OCI-LY1 (cell line): ENCODE measurements at regions not wholly inside any gene's neighbourhood (a gene's known extent, or its start where the extent isn't known, plus 50 kb on each side); places are given as distances from the start of the nearest gene placed in this dataset.

Source experiments
- EZH2 ChIP-seq: fragments of 200-600 bp; sonication (generic), shearing (Covaris generic); IDR thresholded peaks from 2 replicates; pipeline ENCODE4 v1.8.0; 2017; ENCODE audit warnings: borderline replicate concordance, mixed run types, mild to moderate bottlenecking, antibody characterized with exemption, low read length, moderate library complexity, mixed read lengths
- TF ChIP-seq, protein P1 (sequence below): fragments of 200-600 bp; sonication (generic), shearing (Covaris generic); IDR thresholded peaks from 2 replicates; pipeline ENCODE4 v1.5.1; 2017; ENCODE audit warnings: mild to moderate bottlenecking, antibody characterized with exemption, low read length, moderate library complexity, mixed read lengths

DNA sequence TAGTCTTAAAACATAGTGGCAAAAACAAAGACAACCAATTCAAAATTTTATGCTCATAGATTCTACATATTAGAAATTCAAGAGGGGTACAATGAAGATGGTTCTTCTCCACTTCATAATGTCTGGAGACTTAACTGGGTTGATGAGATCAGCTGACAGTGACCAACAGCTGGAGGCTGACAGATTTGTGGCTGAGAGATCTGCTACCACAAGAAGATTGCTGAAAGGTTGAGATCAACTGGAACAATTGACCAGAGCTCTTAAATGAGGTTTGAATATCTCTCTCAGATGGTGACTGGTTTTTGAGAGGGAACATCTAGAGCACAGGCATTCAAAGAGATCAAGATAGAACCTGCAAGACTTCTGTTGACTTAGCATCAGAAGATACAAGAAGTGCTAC lies 254.1 kb upstream of the ARPP21 start:
- TF ChIP-seq, protein P1, sequence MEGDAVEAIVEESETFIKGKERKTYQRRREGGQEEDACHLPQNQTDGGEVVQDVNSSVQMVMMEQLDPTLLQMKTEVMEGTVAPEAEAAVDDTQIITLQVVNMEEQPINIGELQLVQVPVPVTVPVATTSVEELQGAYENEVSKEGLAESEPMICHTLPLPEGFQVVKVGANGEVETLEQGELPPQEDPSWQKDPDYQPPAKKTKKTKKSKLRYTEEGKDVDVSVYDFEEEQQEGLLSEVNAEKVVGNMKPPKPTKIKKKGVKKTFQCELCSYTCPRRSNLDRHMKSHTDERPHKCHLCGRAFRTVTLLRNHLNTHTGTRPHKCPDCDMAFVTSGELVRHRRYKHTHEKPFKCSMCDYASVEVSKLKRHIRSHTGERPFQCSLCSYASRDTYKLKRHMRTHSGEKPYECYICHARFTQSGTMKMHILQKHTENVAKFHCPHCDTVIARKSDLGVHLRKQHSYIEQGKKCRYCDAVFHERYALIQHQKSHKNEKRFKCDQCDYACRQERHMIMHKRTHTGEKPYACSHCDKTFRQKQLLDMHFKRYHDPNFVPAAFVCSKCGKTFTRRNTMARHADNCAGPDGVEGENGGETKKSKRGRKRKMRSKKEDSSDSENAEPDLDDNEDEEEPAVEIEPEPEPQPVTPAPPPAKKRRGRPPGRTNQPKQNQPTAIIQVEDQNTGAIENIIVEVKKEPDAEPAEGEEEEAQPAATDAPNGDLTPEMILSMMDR = no peak
- no peak for TF ChIP-seq EZH2
